OCI-LY7 (cell line): ENCODE measurements at regions not wholly inside any gene's neighbourhood (a gene's known extent, or its start where the extent isn't known, plus 50 kb on each side); places are given as distances from the start of the nearest gene placed in this dataset.

Source experiments
- BruUV-seq: library from RNA; stranded (reverse); fragments of 400-500 nt; replicated peaks from 2 replicates; lab custom pipeline; 2021; lab: Mats Ljungman, UMichigan
- CTCF ChIA-PET: fragments of 300-600 bp; sonication (Branson Sonifier 250); formaldehyde crosslinking; loops from one replicate; lab custom pipeline; 2022; ENCODE audit warnings: antibody characterized with exemption; ENCODE audit not compliant: unreplicated experiment; lab: Charles Lee
- POLR2A ChIA-PET: fragments of 300-600 bp; sonication (Branson Sonifier 250); formaldehyde crosslinking; loops from one replicate; lab custom pipeline; 2022; ENCODE audit warnings: antibody characterized with exemption; lab: Charles Lee
- DNase-seq: peaks from one replicate; pipeline ENCODE4 v3.0.0-alpha.2; 2015; ENCODE audit warnings: low spot score
- H2AFZ ChIP-seq: fragments of 200-600 bp; sonication (generic), shearing (Covaris generic); 2 replicates; pipeline ENCODE4 v1.6.1; 2014; ENCODE audit warnings: mild to moderate bottlenecking, antibody characterized with exemption, low read length, moderate library complexity
- H3K27ac ChIP-seq: fragments of 200-600 bp; sonication (generic); 2 replicates; pipeline ENCODE4 v1.5.1; 2014; ENCODE audit warnings: mixed run types, low read depth, mild to moderate bottlenecking, moderate library complexity, low read length, inconsistent platforms; ENCODE audit not compliant: poor library complexity, severe bottlenecking
- H3K36me3 ChIP-seq: fragments of 200-600 bp; sonication (generic); 2 replicates; pipeline ENCODE4 v1.6.1; 2014; ENCODE audit warnings: mild to moderate bottlenecking, antibody characterized with exemption, low read length, moderate library complexity, mixed read lengths; ENCODE audit not compliant: insufficient read depth
- H3K4me1 ChIP-seq: fragments of 200-600 bp; sonication (generic); 2 replicates; pipeline ENCODE4 v1.5.1; 2014; ENCODE audit warnings: mild to moderate bottlenecking, low read length; ENCODE audit not compliant: insufficient read depth, poor library complexity, severe bottlenecking
- H3K4me2 ChIP-seq: fragments of 200-600 bp; sonication (generic); 2 replicates; pipeline ENCODE4 v1.6.1; 2014; ENCODE audit warnings: mild to moderate bottlenecking, low read length
- H3K4me3 ChIP-seq: fragments of 200-600 bp; sonication (generic); 2 replicates; pipeline ENCODE4 v1.5.1; 2014; ENCODE audit warnings: mild to moderate bottlenecking, low read depth, low read length; ENCODE audit not compliant: poor library complexity, severe bottlenecking
- H3K79me2 ChIP-seq: fragments of 200-600 bp; sonication (generic); 2 replicates; pipeline ENCODE4 v1.6.1; 2016; ENCODE audit warnings: low read depth, mild to moderate bottlenecking, low read length, moderate library complexity, mixed read lengths; ENCODE audit not compliant: insufficient read depth
- H3K9me2 ChIP-seq: fragments of 200-600 bp; sonication (generic); 2 replicates; pipeline ENCODE4 v1.6.1; 2016; ENCODE audit warnings: mild to moderate bottlenecking, low read length, mixed read lengths; ENCODE audit not compliant: insufficient read depth
- H3K9me3 ChIP-seq: fragments of 200-600 bp; sonication (generic); 2 replicates; pipeline ENCODE4 v1.6.1; 2014; ENCODE audit warnings: mild to moderate bottlenecking, mixed run types, low read length, mixed read lengths
- H4K20me1 ChIP-seq: fragments of 200-600 bp; sonication (generic); 2 replicates; pipeline ENCODE4 v1.6.1; 2014; ENCODE audit warnings: mild to moderate bottlenecking, antibody characterized with exemption, low read length, moderate library complexity, mixed read lengths; ENCODE audit not compliant: insufficient read depth
- CTCF ChIP-seq: fragments of 200-600 bp; sonication (generic); conservative IDR thresholded peaks from 2 replicates; pipeline ENCODE4 v1.5.1; 2014; ENCODE audit warnings: mild to moderate bottlenecking, antibody characterized with exemption, low read length, moderate library complexity, mixed read lengths
- EZH2phosphoT487 ChIP-seq: fragments of 200-600 bp; sonication (generic); IDR thresholded peaks from 2 replicates; pipeline ENCODE4 v1.6.1; 2018; ENCODE audit warnings: low read depth, borderline replicate concordance, mild to moderate bottlenecking, mixed run types, antibody characterized with exemption, low read length, moderate library complexity, mixed read lengths
- intact Hi-C: fragments of 100-400 bp; cut with micrococcal nuclease; formaldehyde crosslinking; loops from one replicate; pipeline ENCODE4 v1.10.0; 2022; ENCODE audit not compliant: unreplicated experiment

- POLR2A ChIA-PET, result no interaction called here
- H3K4me1 ChIP-seq, result no peaks in the 10 kb centered on the region
- intact Hi-C loops, result no loop called here
- no peak overlapping the region for H3K4me3 ChIP-seq
- no peaks in the 10 kb centered on the region for H3K9me2 ChIP-seq
- no peak for DNase-seq
- H3K27ac ChIP-seq, result no peak overlapping the region
- H4K20me1 ChIP-seq, result no peaks in the 10 kb centered on the region
- BruUV-seq, result no TSS peak
- H2AFZ ChIP-seq, result no peak overlapping the region
- TF ChIP-seq EZH2phosphoT487, result no peak
- TF ChIP-seq CTCF, result no peak
- no peaks in the 10 kb centered on the region for H3K9me3 ChIP-seq
- CTCF ChIA-PET, result no interaction called here
- H3K4me2 ChIP-seq, result no peak overlapping the region
- H3K79me2 ChIP-seq, result no peaks in the 10 kb centered on the region
- H3K36me3 ChIP-seq, result no peaks in the 10 kb centered on the region
Measured at GRCh38 chr10:44311563-44312051, 73.3 kb downstream of the CXCL12 start.

- DNase-seq, result peak; percentile 1
- no peaks in the 10 kb centered on the region for H3K36me3 ChIP-seq
- intact Hi-C loops, result no loop called here
- H2AFZ ChIP-seq, result no peak overlapping the region
- H3K9me2 ChIP-seq, result no peaks in the 10 kb centered on the region
- H3K4me1 ChIP-seq, result no peaks in the 10 kb centered on the region
- CTCF ChIA-PET, result no interaction called here
- no peaks in the 10 kb centered on the region for H3K79me2 ChIP-seq
- TF ChIP-seq EZH2phosphoT487, result no peak
- peak; percentile 35; the same call in 1 of the 2 replicates for TF ChIP-seq CTCF
- no peak overlapping the region for H3K27ac ChIP-seq
- H3K4me2 ChIP-seq, result no peak overlapping the region
- no peaks in the 10 kb centered on the region for H4K20me1 ChIP-seq
- POLR2A ChIA-PET, result no interaction called here
- no peak overlapping the region for H3K4me3 ChIP-seq
- BruUV-seq, result no TSS peak
- H3K9me3 ChIP-seq, result no peaks in the 10 kb centered on the region
Measured at GRCh38 chr10:44310762-44311562, 73.9 kb downstream of the CXCL12 start.
